SK-N-SH (cell line): ENCODE measurements at regions not wholly inside any gene's neighbourhood (a gene's known extent, or its start where the extent isn't known, plus 50 kb on each side); places are given as distances from the start of the nearest gene placed in this dataset.

Source experiments
- CTCF ChIA-PET: fragments of 300-600, 350-600 bp; formaldehyde crosslinking; extraction: SDS; loops from one replicate; lab custom pipeline; 2021; lab: Yijun Ruan, JAX
- POLR2A ChIA-PET: fragments of 350-600 bp; sonication (Branson Sonifier 250); formaldehyde crosslinking; extraction: SDS; loops from one replicate; lab custom pipeline; 2020; ENCODE audit warnings: antibody characterized with exemption, inconsistent platforms; lab: Yijun Ruan, JAX
- DNase-seq: peaks from one replicate; pipeline ENCODE4 v3.0.0; 2012
- H2AFZ ChIP-seq: fragments of 200-600 bp; sonication (generic); 2 replicates; pipeline ENCODE4 v1.8.1; 2016; ENCODE audit warnings: antibody characterized with exemption, mild to moderate bottlenecking, low read depth
- H3F3A ChIP-seq: fragments of 200-600 bp; sonication (generic); replicated peaks from 2 replicates; pipeline ENCODE3; 2016; ENCODE audit warnings: antibody characterized with exemption, mild to moderate bottlenecking; ENCODE audit not compliant: insufficient read depth
- H3K27ac ChIP-seq, 2 experiments: fragments of 200-500 bp in 1 of 2; fragments of 200-600 bp in 1 of 2; sonication (Bioruptor generic) in 1 of 2; sonication (generic), shearing (Covaris generic) in 1 of 2; 2 replicates each; pipeline versions ENCODE4 v1.5.1 to v1.6.1; 2014 to 2016; ENCODE audit warnings: low read depth in 2 of 2, inconsistent platforms in 1 of 2, low read length in 1 of 2, mild to moderate bottlenecking in 1 of 2, mixed read lengths in 1 of 2
- H3K27me3 ChIP-seq: fragments of 200-600 bp; sonication (generic), shearing (Covaris generic); 2 replicates; pipeline ENCODE4 v1.6.1; 2016; ENCODE audit warnings: mixed run types; ENCODE audit not compliant: insufficient read depth
- H3K36me3 ChIP-seq, 2 experiments: fragments of 200-500 bp in 1 of 2; fragments of 200-600 bp in 1 of 2; sonication (Bioruptor generic) in 1 of 2; sonication (generic) in 1 of 2; replicated peaks in 1 of 2; 2 replicates each; pipeline versions ENCODE3 to v1.5.1; 2014 to 2016; ENCODE audit warnings: low read length in 1 of 2, mild to moderate bottlenecking in 1 of 2; ENCODE audit not compliant: insufficient read depth in 2 of 2, control insufficient read depth in 1 of 2
- H3K4me1 ChIP-seq, 2 experiments: fragments of 200-500 bp in 1 of 2; fragments of 200-600 bp in 1 of 2; sonication (Bioruptor generic) in 1 of 2; sonication (generic), shearing (Covaris generic) in 1 of 2; 2 replicates each; pipeline versions ENCODE4 v1.5.1 to v1.6.1; 2014 to 2016; ENCODE audit warnings: low read depth in 1 of 2, low read length in 1 of 2, mixed run types in 1 of 2; ENCODE audit not compliant: insufficient read depth in 2 of 2, control insufficient read depth in 1 of 2
- H3K4me2 ChIP-seq: fragments of 200-600 bp; sonication (generic), shearing (Covaris generic); 2 replicates; pipeline ENCODE4 v1.6.1; 2017; ENCODE audit warnings: mixed run types
- H3K4me3 ChIP-seq, 2 experiments: fragments of 200-500 bp in 1 of 2; fragments of 200-600 bp in 1 of 2; sonication (Bioruptor generic) in 1 of 2; sonication (generic), shearing (Covaris generic) in 1 of 2; 2 replicates each; pipeline versions ENCODE4 v1.5.1 to v1.8.1; 2014 to 2016; ENCODE audit warnings: low read depth in 2 of 2, inconsistent platforms in 1 of 2, low read length in 1 of 2, mild to moderate bottlenecking in 1 of 2, mixed read lengths in 1 of 2, moderate library complexity in 1 of 2
- H3K79me2 ChIP-seq: fragments of 200-600 bp; sonication (generic); 2 replicates; pipeline ENCODE4 v1.8.1; 2017; ENCODE audit warnings: mild to moderate bottlenecking; ENCODE audit not compliant: insufficient read depth
- H3K9ac ChIP-seq: fragments of 200-600 bp; sonication (generic); 2 replicates; pipeline ENCODE4 v1.6.1; 2017; ENCODE audit warnings: mixed run types
- H3K9me2 ChIP-seq: fragments of 200-600 bp; sonication (generic); 2 replicates; pipeline ENCODE4 v1.6.1; 2017; ENCODE audit warnings: mixed run types
- H3K9me3 ChIP-seq: fragments of 200-600 bp; sonication (generic); 2 replicates; pipeline ENCODE4 v1.6.1; 2017; ENCODE audit warnings: mixed run types, mild to moderate bottlenecking, moderate library complexity
- H4K20me1 ChIP-seq: fragments of 200-600 bp; sonication (generic); 2 replicates; pipeline ENCODE4 v1.6.1; 2017; ENCODE audit warnings: mild to moderate bottlenecking, mixed run types; ENCODE audit not compliant: insufficient read depth
- CHD2 ChIP-seq: fragments of 150-350 bp; IDR thresholded peaks from 2 replicates; pipeline ENCODE4 v1.6.1; 2018; ENCODE audit warnings: low read length; ENCODE audit not compliant: partially characterized antibody
- EP300 ChIP-seq, 2 experiments: IDR thresholded peaks; 2 replicates each; pipeline versions ENCODE4 v1.4.0 to v1.6.1; 2012; ENCODE audit warnings: borderline replicate concordance in 1 of 2, low read depth in 1 of 2, low read length in 1 of 2
- EZH2phosphoT487 ChIP-seq: fragments of 200-600 bp; sonication (generic); IDR thresholded peaks from 2 replicates; pipeline ENCODE4 v1.6.1; 2017; ENCODE audit warnings: low read depth, mixed run types, mild to moderate bottlenecking, antibody characterized with exemption, moderate library complexity, borderline replicate concordance
- FOXM1 ChIP-seq: IDR thresholded peaks from 2 replicates; pipeline ENCODE4 v1.4.0; 2012; ENCODE audit warnings: low read depth, mild to moderate bottlenecking
- GABPA ChIP-seq: IDR thresholded peaks from 2 replicates; pipeline ENCODE4 v1.4.0; 2012; ENCODE audit warnings: low read depth, mild to moderate bottlenecking
- JUND ChIP-seq: IDR thresholded peaks from 2 replicates; pipeline ENCODE4 v1.4.0; 2012
- MEF2A ChIP-seq: IDR thresholded peaks from 2 replicates; pipeline ENCODE4 v1.4.0; 2012; ENCODE audit warnings: low read depth, borderline replicate concordance
- MXI1 ChIP-seq: IDR thresholded peaks from 2 replicates; pipeline ENCODE4 v1.6.1; 2012; ENCODE audit warnings: mild to moderate bottlenecking, low read depth, low read length, improper control_type of control experiment
- NRF1 ChIP-seq: IDR thresholded peaks from 2 replicates; pipeline ENCODE4 v1.6.1; 2012; ENCODE audit warnings: low read depth, mild to moderate bottlenecking, low read length
- POLR2AphosphoS5 ChIP-seq: IDR thresholded peaks from 2 replicates; pipeline ENCODE4 v1.6.1; 2012; ENCODE audit warnings: low read depth, low read length
- RAD21 ChIP-seq: IDR thresholded peaks from 2 replicates; pipeline ENCODE4 v1.6.1; 2012; ENCODE audit warnings: mild to moderate bottlenecking, low read length
- RCOR1 ChIP-seq: fragments of 150-350 bp; IDR thresholded peaks from 2 replicates; pipeline ENCODE4 v1.6.1; 2017; ENCODE audit warnings: antibody characterized with exemption, low read length
- RFX5 ChIP-seq: IDR thresholded peaks from 2 replicates; pipeline ENCODE4 v1.6.1; 2012; ENCODE audit warnings: mild to moderate bottlenecking, improper control_type of control experiment, low read length
- TAF1 ChIP-seq: IDR thresholded peaks from 2 replicates; pipeline ENCODE4 v1.6.1; 2012; ENCODE audit warnings: low read depth, mild to moderate bottlenecking, low read length, moderate library complexity, borderline replicate concordance
- TCF12 ChIP-seq: IDR thresholded peaks from 2 replicates; pipeline ENCODE4 v1.4.0; 2012
- TEAD4 ChIP-seq: IDR thresholded peaks from 2 replicates; pipeline ENCODE4 v1.4.0; 2012; ENCODE audit warnings: mild to moderate bottlenecking, borderline replicate concordance; ENCODE audit not compliant: insufficient read depth
- YY1 ChIP-seq: IDR thresholded peaks from 2 replicates; pipeline ENCODE4 v1.4.0; 2012; ENCODE audit warnings: low read depth, mild to moderate bottlenecking
- WGBS: methylation state at CpG from one replicate; pipeline ENCODE4 v1.1.6; 2017; ENCODE audit warnings: low lambda C conversion rate; 5-methylcytosine and 5-hydroxymethylcytosine counted together
- TF ChIP-seq, protein P1 (sequence below): IDR thresholded peaks from 2 replicates; pipeline ENCODE4 v1.4.0; 2012; ENCODE audit warnings: low read depth
- TF ChIP-seq, protein P2 (sequence below): IDR thresholded peaks from 2 replicates; pipeline ENCODE4 v1.4.0; 2012; ENCODE audit warnings: low read depth, borderline replicate concordance
- TF ChIP-seq, protein P3 (sequence below): IDR thresholded peaks from 2 replicates; pipeline ENCODE4 v1.4.0; 2012; ENCODE audit warnings: low read depth, borderline replicate concordance
- TF ChIP-seq, protein P4 (sequence below): IDR thresholded peaks from 2 replicates; pipeline ENCODE4; 2012

DNA sequence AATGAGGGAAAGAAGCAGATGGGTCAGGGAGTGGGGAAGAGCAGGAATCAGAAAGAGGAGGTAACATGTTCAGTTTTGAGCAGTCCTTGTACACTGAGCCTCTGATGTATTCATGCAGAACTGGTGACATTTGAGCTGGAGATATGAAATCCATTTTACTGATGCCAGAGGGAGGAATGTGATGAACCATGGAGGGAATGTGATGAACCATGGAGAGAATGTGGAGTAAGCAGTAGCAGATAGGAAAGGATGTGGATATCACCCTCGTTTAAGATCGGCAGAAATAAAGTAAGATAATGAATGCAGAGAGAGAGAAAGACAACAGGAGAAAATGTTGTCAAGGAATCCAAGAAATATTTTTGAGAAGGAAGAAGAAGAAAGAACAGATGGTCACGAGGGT is 231.6 kb downstream of the TBXT start (continued):
- TF ChIP-seq, protein P1, sequence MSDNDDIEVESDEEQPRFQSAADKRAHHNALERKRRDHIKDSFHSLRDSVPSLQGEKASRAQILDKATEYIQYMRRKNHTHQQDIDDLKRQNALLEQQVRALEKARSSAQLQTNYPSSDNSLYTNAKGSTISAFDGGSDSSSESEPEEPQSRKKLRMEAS = no peak
- TF ChIP-seq GABPA = no peak
- TF ChIP-seq, all 33 proteins: peak for 0

DNA sequence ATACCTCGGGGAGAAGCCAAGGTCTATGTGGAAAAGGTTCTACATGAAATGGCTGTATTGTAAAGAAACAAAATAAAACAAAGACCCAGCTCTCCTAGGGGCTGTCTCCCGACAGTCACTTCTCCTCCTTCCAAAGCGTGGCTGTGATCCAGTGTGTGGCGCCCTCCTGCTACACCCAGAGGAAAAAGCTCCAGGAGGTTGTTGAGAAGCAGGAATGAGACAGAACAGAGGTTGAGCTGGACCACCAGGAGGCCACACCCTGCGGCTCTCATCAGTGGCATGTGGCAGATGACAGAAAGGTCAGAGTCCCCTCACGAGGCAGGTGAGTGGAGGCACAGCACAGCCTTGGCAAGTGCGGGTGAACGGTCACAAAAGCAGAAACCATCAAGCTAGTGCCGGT is 236.0 kb downstream of the TBXT start:
- POLR2A ChIA-PET = no interaction called here
- TF ChIP-seq EZH2phosphoT487 = no peak
- Histone ChIP-seq H3K79me2 (no peaks in the 10 kb centered on the region), H3K9me2 (no peaks in the 10 kb centered on the region), H3K4me3 (no peak overlapping the region), H3K4me1 (no peaks in the 10 kb centered on the region), H4K20me1 (no peaks in the 10 kb centered on the region), H2AFZ (no peak overlapping the region), H3K9ac (no peak overlapping the region), H3K27ac (no peak overlapping the region), H3K4me2 (no peak overlapping the region), H3K36me3 (no peaks in the 10 kb centered on the region), H3F3A (no peaks in the 10 kb centered on the region), H3K27me3 (no peaks in the 10 kb centered on the region), H3K9me3 (no peaks in the 10 kb centered on the region)
- CTCF ChIA-PET = interaction anchor here (0.6 to 1.3 kb wide), 3 partner anchors 81 to 241 kb away, joined by 3 read pairs; no protein-coding TSS in a partner anchor
- DNase-seq = no peak
- 16% methylated on average over 3 of the region's 9 CpGs for WGBS

DNA sequence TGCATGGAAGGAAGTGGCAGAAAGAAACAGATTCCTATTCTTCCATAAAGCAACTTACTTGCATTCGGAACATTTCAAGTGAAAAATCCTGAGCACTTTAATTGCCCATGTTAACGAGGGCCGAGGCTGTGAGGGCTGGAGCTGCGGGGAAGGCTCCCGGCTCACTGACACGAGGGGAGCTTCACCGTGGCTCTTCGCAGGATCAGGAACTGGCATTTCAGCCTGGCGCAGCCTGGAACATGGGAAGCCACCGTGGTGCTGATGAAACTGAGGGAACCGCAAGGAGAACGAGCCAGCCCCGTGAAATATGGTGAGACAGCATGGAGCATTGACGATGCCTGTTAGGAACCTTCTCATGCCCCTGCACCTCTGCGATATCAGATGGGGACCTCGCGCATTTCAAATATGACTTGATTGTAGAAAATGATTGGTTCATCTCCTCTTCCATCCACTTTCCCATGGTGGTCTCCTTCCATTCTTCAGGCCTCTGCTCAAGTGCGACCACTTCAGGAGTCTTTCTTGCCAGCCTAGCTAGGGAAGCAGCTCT is 236.9 kb downstream of the TBXT start:
- CTCF ChIA-PET = no interaction called here
- H4K20me1 ChIP-seq = no peaks in the 10 kb centered on the region
- POLR2A ChIA-PET = no interaction called here
- no peaks in the 10 kb centered on the region for H3K4me1 ChIP-seq
- no peaks in the 10 kb centered on the region for H3K79me2 ChIP-seq
- no peaks in the 10 kb centered on the region for H3K36me3 ChIP-seq
- H3F3A ChIP-seq = no peaks in the 10 kb centered on the region
- H2AFZ ChIP-seq = no peak overlapping the region
- no peak overlapping the region for H3K9ac ChIP-seq
- TF ChIP-seq, protein P1 = no peak
- TF ChIP-seq EP300 (IDR thresholded peaks at IDR 0.05; ENCODE audit: borderline replicate concordance in 1 of 2, low read depth in 1 of 2, low read length in 1 of 2) = no peak
- no peak for TF ChIP-seq NRF1
- no peak for TF ChIP-seq POLR2AphosphoS5
- TF ChIP-seq FOXM1 = no peak
- no peak for TF ChIP-seq MXI1
- no peak for TF ChIP-seq RAD21
- TF ChIP-seq MEF2A = no peak
- TF ChIP-seq, protein P2, sequence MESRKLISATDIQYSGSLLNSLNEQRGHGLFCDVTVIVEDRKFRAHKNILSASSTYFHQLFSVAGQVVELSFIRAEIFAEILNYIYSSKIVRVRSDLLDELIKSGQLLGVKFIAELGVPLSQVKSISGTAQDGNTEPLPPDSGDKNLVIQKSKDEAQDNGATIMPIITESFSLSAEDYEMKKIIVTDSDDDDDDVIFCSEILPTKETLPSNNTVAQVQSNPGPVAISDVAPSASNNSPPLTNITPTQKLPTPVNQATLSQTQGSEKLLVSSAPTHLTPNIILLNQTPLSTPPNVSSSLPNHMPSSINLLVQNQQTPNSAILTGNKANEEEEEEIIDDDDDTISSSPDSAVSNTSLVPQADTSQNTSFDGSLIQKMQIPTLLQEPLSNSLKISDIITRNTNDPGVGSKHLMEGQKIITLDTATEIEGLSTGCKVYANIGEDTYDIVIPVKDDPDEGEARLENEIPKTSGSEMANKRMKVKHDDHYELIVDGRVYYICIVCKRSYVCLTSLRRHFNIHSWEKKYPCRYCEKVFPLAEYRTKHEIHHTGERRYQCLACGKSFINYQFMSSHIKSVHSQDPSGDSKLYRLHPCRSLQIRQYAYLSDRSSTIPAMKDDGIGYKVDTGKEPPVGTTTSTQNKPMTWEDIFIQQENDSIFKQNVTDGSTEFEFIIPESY = no peak
- TF ChIP-seq, protein P3, sequence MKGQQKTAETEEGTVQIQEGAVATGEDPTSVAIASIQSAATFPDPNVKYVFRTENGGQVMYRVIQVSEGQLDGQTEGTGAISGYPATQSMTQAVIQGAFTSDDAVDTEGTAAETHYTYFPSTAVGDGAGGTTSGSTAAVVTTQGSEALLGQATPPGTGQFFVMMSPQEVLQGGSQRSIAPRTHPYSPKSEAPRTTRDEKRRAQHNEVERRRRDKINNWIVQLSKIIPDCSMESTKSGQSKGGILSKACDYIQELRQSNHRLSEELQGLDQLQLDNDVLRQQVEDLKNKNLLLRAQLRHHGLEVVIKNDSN = no peak
- no peak for TF ChIP-seq RFX5
- TF ChIP-seq RCOR1 = no peak
- no peak for TF ChIP-seq CHD2
- no peak for TF ChIP-seq TEAD4
- no peak for TF ChIP-seq TAF1
- TF ChIP-seq, protein P4, sequence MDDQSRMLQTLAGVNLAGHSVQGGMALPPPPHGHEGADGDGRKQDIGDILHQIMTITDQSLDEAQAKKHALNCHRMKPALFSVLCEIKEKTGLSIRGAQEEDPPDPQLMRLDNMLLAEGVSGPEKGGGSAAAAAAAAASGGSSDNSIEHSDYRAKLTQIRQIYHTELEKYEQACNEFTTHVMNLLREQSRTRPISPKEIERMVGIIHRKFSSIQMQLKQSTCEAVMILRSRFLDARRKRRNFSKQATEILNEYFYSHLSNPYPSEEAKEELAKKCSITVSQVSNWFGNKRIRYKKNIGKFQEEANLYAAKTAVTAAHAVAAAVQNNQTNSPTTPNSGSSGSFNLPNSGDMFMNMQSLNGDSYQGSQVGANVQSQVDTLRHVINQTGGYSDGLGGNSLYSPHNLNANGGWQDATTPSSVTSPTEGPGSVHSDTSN = no peak
- no peak for TF ChIP-seq TCF12
- TF ChIP-seq YY1 = no peak
- TF ChIP-seq JUND = no peak
- no peaks in the 10 kb centered on the region for H3K9me3 ChIP-seq
- no peak for DNase-seq
- H3K9me2 ChIP-seq = no peaks in the 10 kb centered on the region
- H3K27ac ChIP-seq = no peak overlapping the region
- H3K4me2 ChIP-seq = no peak overlapping the region
- WGBS = 60% methylated on average over 18 of the region's 18 CpGs
- H3K4me3 ChIP-seq = no peak overlapping the region
- no peaks in the 10 kb centered on the region for H3K27me3 ChIP-seq
